Breast epithelium (tissue), 3 donors: ENCODE measurements at regions not wholly inside any gene's neighbourhood (a gene's known extent, or its start where the extent isn't known, plus 50 kb on each side); places are given as distances from the start of the nearest gene placed in this dataset.

Source experiments
- CTCF ChIP-seq, 3 donors: fragments of 450-650 bp; IDR thresholded peaks; one replicate each; pipeline ENCODE4 v1.5.1; 2016 to 2017; ENCODE audit warnings: antibody characterized with exemption in 3 of 3, mild to moderate bottlenecking in 3 of 3, moderate library complexity in 3 of 3
- POLR2A ChIP-seq: fragments of 450-650 bp; IDR thresholded peaks from one replicate; pipeline ENCODE4 v1.6.1; 2016; ENCODE audit warnings: antibody characterized with exemption, mild to moderate bottlenecking, moderate library complexity

GRCh38 chr5:110836851-110837250 is 98.0 kb downstream of the SLC25A46 start:
- TF ChIP-seq CTCF (IDR thresholded peaks at IDR 0.05) (no peak), POLR2A (no peak)
